Gastrocnemius medialis (tissue), 4 donors: ENCODE measurements at regions not wholly inside any gene's neighbourhood (a gene's known extent, or its start where the extent isn't known, plus 50 kb on each side); places are given as distances from the start of the nearest gene placed in this dataset.

Experiments used
- POLR2A ChIP-seq, 2 donors: fragments of 450-650 bp; IDR thresholded peaks; one replicate each; pipeline ENCODE4 v1.6.1; 2017; ENCODE audit warnings: antibody characterized with exemption in 2 of 2, mild to moderate bottlenecking in 2 of 2, moderate library complexity in 2 of 2
- TF ChIP-seq, protein P1 (sequence below), 5 experiments: fragments of 450-650 bp in 3 of 5; fragments of 200-600 bp in 2 of 5; sonication (generic) in 2 of 5; IDR thresholded peaks in 4 of 5; conservative IDR thresholded peaks in 1 of 5; 1 replicate in 4 of 5; 2 replicates in 1 of 5; pipeline ENCODE4 v1.5.1; 2016 to 2019; ENCODE audit warnings: antibody characterized with exemption in 5 of 5, mild to moderate bottlenecking in 3 of 5, moderate library complexity in 3 of 5

DNA sequence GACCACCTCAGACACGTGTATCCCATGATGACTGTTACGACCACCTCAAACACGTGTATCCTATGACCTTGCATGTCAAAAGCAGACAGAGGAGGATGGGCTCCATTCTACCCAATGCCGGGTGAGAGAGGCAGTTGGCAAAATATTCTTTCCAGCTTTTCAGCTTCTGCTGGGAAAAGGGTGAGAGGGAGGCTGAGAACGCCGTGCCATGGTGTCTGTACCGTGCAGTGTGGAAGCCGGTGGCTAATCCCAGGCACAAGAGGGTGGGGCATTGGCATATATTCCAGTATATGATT is 1478.4 kb downstream of the TBC1D22A start:
- TF ChIP-seq, protein P1, sequence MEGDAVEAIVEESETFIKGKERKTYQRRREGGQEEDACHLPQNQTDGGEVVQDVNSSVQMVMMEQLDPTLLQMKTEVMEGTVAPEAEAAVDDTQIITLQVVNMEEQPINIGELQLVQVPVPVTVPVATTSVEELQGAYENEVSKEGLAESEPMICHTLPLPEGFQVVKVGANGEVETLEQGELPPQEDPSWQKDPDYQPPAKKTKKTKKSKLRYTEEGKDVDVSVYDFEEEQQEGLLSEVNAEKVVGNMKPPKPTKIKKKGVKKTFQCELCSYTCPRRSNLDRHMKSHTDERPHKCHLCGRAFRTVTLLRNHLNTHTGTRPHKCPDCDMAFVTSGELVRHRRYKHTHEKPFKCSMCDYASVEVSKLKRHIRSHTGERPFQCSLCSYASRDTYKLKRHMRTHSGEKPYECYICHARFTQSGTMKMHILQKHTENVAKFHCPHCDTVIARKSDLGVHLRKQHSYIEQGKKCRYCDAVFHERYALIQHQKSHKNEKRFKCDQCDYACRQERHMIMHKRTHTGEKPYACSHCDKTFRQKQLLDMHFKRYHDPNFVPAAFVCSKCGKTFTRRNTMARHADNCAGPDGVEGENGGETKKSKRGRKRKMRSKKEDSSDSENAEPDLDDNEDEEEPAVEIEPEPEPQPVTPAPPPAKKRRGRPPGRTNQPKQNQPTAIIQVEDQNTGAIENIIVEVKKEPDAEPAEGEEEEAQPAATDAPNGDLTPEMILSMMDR (IDR thresholded peaks at IDR 0.05 in 4 of 5, conservative IDR thresholded peaks at IDR 0.05 in 1 of 5), result no peak
- no peak for TF ChIP-seq POLR2A (IDR thresholded peaks at IDR 0.05)
